Endothelial cell of umbilical vein (primary cell): ENCODE measurements at regions not wholly inside any gene's neighbourhood (a gene's known extent, or its start where the extent isn't known, plus 50 kb on each side); places are given as distances from the start of the nearest gene placed in this dataset.

Source experiments
- MYC ChIP-seq: IDR thresholded peaks from one replicate; pipeline ENCODE4 v1.6.1; 2011; ENCODE audit warnings: mild to moderate bottlenecking, low read depth, low read length
- POLR2A ChIP-seq: IDR thresholded peaks from 2 replicates; pipeline ENCODE4 v1.6.1; 2012; ENCODE audit warnings: low read depth, mild to moderate bottlenecking, control low read depth, low read length

DNA sequence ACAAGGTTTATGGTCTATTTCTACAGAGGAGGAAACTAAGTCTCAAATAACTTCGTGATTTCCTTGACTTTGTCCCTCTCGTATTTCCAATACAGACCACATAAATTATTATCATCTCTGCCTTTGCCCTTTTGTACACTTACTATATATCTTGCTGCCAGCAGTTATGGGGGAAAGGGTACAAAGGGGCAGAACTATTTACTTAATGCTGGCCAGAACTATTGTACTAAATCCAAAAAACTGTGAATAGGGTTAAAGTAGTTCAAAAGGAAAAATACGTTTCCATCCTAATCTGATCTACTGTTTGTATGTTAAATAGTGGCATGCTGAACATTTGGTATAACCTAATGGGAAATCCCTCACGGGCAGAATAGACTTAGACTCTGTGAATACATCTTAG is 537.3 kb upstream of the SEMA6D start:
- TF ChIP-seq POLR2A (no peak), MYC (no peak)
